ENCODE measurements at regions not wholly inside any gene's neighbourhood (a gene's known extent, or its start where the extent isn't known, plus 50 kb on each side); places are given as distances from the start of the nearest gene placed in this dataset.

GRCh38 chr15:47179988-47180387 lies 537.3 kb upstream of the SEMA6D start:
- TF ChIP-seq POLR2AphosphoS5 (IDR thresholded peaks at IDR 0.05; ENCODE audit: low read depth, low read length) (no peak), SIN3A (IDR thresholded peaks at IDR 0.05; ENCODE audit: borderline replicate concordance, insufficient read depth, low read length) (no peak), TAF1 (IDR thresholded peaks at IDR 0.05; ENCODE audit: borderline replicate concordance, insufficient read depth, low read length) (no peak), FOXP2 (optimal IDR thresholded peaks at IDR 0.05; ENCODE audit: borderline replicate concordance, extremely low read depth, extremely low read length, insufficient read depth) (no peak), REST (IDR thresholded peaks at IDR 0.05; ENCODE audit: insufficient read depth in 1 of 2, low read depth in 2 of 2, low read length in 2 of 2) (no peak)

- TF ChIP-seq SIN3A (IDR thresholded peaks at IDR 0.05; ENCODE audit: borderline replicate concordance, insufficient read depth, low read length) (no peak), REST (IDR thresholded peaks at IDR 0.05; ENCODE audit: insufficient read depth in 1 of 2, low read depth in 2 of 2, low read length in 2 of 2) (no peak), TAF1 (IDR thresholded peaks at IDR 0.05; ENCODE audit: borderline replicate concordance, insufficient read depth, low read length) (no peak), FOXP2 (optimal IDR thresholded peaks at IDR 0.05; ENCODE audit: borderline replicate concordance, extremely low read depth, extremely low read length, insufficient read depth) (no peak), POLR2AphosphoS5 (IDR thresholded peaks at IDR 0.05; ENCODE audit: low read depth, low read length) (no peak)
These were observed 534.5 kb upstream of the SEMA6D start for GRCh38 chr15:47182818-47183217.

- TF ChIP-seq REST (IDR thresholded peaks at IDR 0.05; ENCODE audit: insufficient read depth in 1 of 2, low read depth in 2 of 2, low read length in 2 of 2) (no peak), TAF1 (IDR thresholded peaks at IDR 0.05; ENCODE audit: borderline replicate concordance, insufficient read depth, low read length) (no peak), SIN3A (IDR thresholded peaks at IDR 0.05; ENCODE audit: borderline replicate concordance, insufficient read depth, low read length) (no peak), POLR2AphosphoS5 (IDR thresholded peaks at IDR 0.05; ENCODE audit: low read depth, low read length) (no peak), FOXP2 (optimal IDR thresholded peaks at IDR 0.05; ENCODE audit: borderline replicate concordance, extremely low read depth, extremely low read length, insufficient read depth) (no peak)
These were observed 533.0 kb upstream of the SEMA6D start for GRCh38 chr15:47184003-47184907.

- TF ChIP-seq POLR2AphosphoS5 (IDR thresholded peaks at IDR 0.05; ENCODE audit: low read depth, low read length) (no peak), FOXP2 (optimal IDR thresholded peaks at IDR 0.05; ENCODE audit: borderline replicate concordance, extremely low read depth, extremely low read length, insufficient read depth) (no peak), REST (IDR thresholded peaks at IDR 0.05; ENCODE audit: insufficient read depth in 1 of 2, low read depth in 2 of 2, low read length in 2 of 2) (no peak), TAF1 (IDR thresholded peaks at IDR 0.05; ENCODE audit: borderline replicate concordance, insufficient read depth, low read length) (no peak), SIN3A (IDR thresholded peaks at IDR 0.05; ENCODE audit: borderline replicate concordance, insufficient read depth, low read length) (no peak)
These were observed 532.1 kb upstream of the SEMA6D start for GRCh38 chr15:47184908-47185801.
